Colonic mucosa (tissue), 4 donors: ENCODE measurements at regions not wholly inside any gene's neighbourhood (a gene's known extent, or its start where the extent isn't known, plus 50 kb on each side); places are given as distances from the start of the nearest gene placed in this dataset.

Experiments
- DNase-seq: peaks from one replicate; pipeline ENCODE4 v3.0.0-alpha.2; 2020
- H3K27ac ChIP-seq: fragments of 200-600 bp; one replicate; pipeline ENCODE4 v1.8.0; 2021
- H3K27me3 ChIP-seq: fragments of 200-600 bp; one replicate; pipeline ENCODE4 v1.8.0; 2021
- H3K36me3 ChIP-seq: fragments of 200-600 bp; one replicate; pipeline ENCODE4 v1.8.0; 2021
- H3K4me1 ChIP-seq: fragments of 200-600 bp; one replicate; pipeline ENCODE4 v1.8.0; 2021; ENCODE audit warnings: mild to moderate bottlenecking
- H3K4me3 ChIP-seq: fragments of 200-600 bp; one replicate; pipeline ENCODE4 v1.8.0; 2021
- H3K9ac ChIP-seq, 2 donors: one replicate each; pipeline ENCODE4 v1.7.0; 2013; ENCODE audit warnings: control low read depth in 2 of 2, low read depth in 2 of 2, low read length in 2 of 2
- H3K9me3 ChIP-seq: fragments of 200-600 bp; one replicate; pipeline ENCODE4 v1.8.0; 2021
- CTCF ChIP-seq: fragments of 200-600 bp; IDR thresholded peaks from one replicate; pipeline ENCODE4 v1.8.0; 2022; ENCODE audit warnings: antibody characterized with exemption, mild to moderate bottlenecking
- intact Hi-C: fragments of 100-400 bp; cut with DNase I; formaldehyde crosslinking; loops from one replicate; pipeline ENCODE4 v1.14.1; 2022
- donor health status: healthy.
- donor health status: DM: no; HTN: no; CAD: no.
- donor health status: DM: no; HTN: no; CAD: no.

- DNase-seq = no peak
- Histone ChIP-seq H3K27me3 (no peaks in the 10 kb centered on the region), H3K27ac (no peak overlapping the region), H3K4me1 (no peaks in the 10 kb centered on the region), H3K36me3 (no peaks in the 10 kb centered on the region), H3K4me3 (no peak overlapping the region), H3K9ac (no peak overlapping the region), H3K9me3 (no peaks in the 10 kb centered on the region)
- intact Hi-C loops = no loop called here
- no peak for TF ChIP-seq CTCF
Measured at GRCh38 chr2:129468879-129469278, 510.6 kb upstream of the RAB6C start.

- intact Hi-C loops = no loop called here
- DNase-seq = no peak
- no peaks in the 10 kb centered on the region for H3K36me3 ChIP-seq
- no peaks in the 10 kb centered on the region for H3K9me3 ChIP-seq
- no peak overlapping the region for H3K4me3 ChIP-seq
- TF ChIP-seq CTCF = no peak
- no peak overlapping the region for H3K27ac ChIP-seq
- no peak overlapping the region for H3K9ac ChIP-seq
- no peaks in the 10 kb centered on the region for H3K4me1 ChIP-seq
- no peaks in the 10 kb centered on the region for H3K27me3 ChIP-seq
Measured at GRCh38 chr2:129469389-129469788, 510.1 kb upstream of the RAB6C start.

- no peaks in the 10 kb centered on the region for H3K36me3 ChIP-seq
- TF ChIP-seq CTCF = no peak
- DNase-seq = no peak
Measured at GRCh38 chr2:129469871-129470270, 509.6 kb upstream of the RAB6C start.

GRCh38 chr2:129478902-129479517, 500.5 kb upstream of the RAB6C start:
- Histone ChIP-seq H3K4me3 (no peak overlapping the region), H3K9me3 (no peaks in the 10 kb centered on the region), H3K27ac (no peak overlapping the region), H3K9ac (no peak overlapping the region), H3K36me3 (no peaks in the 10 kb centered on the region), H3K27me3 (no peaks in the 10 kb centered on the region), H3K4me1 (no peaks in the 10 kb centered on the region)
- DNase-seq = no peak
- intact Hi-C loops = no loop called here
- TF ChIP-seq CTCF = no peak

More at GRCh38 chr2:129469871-129470270, 509.6 kb upstream of the RAB6C start:
- Histone ChIP-seq H3K4me3 (no peak overlapping the region), H3K4me1 (no peaks in the 10 kb centered on the region), H3K9me3 (no peaks in the 10 kb centered on the region), H3K9ac (no peak overlapping the region), H3K27me3 (no peaks in the 10 kb centered on the region), H3K27ac (no peak overlapping the region)
- intact Hi-C loops = no loop called here

GRCh38 chr2:129479892-129480291, 499.6 kb upstream of the RAB6C start:
- no peak overlapping the region for H3K9ac ChIP-seq
- no peaks in the 10 kb centered on the region for H3K27me3 ChIP-seq
- DNase-seq = no peak
- no peak overlapping the region for H3K27ac ChIP-seq
- H3K4me3 ChIP-seq = no peak overlapping the region
- H3K4me1 ChIP-seq = no peaks in the 10 kb centered on the region
- TF ChIP-seq CTCF = no peak
- intact Hi-C loops = no loop called here
- no peaks in the 10 kb centered on the region for H3K9me3 ChIP-seq
- H3K36me3 ChIP-seq = no peaks in the 10 kb centered on the region
